ENCODE measurements at regions not wholly inside any gene's neighbourhood (a gene's known extent, or its start where the extent isn't known, plus 50 kb on each side); places are given as distances from the start of the nearest gene placed in this dataset.

GRCh38 chr5:165231821-165232508 lies 1726.5 kb downstream of the MAT2B start (continued):
- no peak for TF ChIP-seq ZNF8 (CRISPR knock-in tag; IDR thresholded peaks at IDR 0.05)

GRCh38 chr5:165232509-165233028 lies 1727.2 kb downstream of the MAT2B start:
- no peak for ATAC-seq
- TF ChIP-seq ZC3H10 (CRISPR knock-in tag; IDR thresholded peaks at IDR 0.05): no peak
- no peak for TF ChIP-seq TOX (CRISPR knock-in tag; IDR thresholded peaks at IDR 0.05; ENCODE audit: borderline replicate concordance)
- no peak for TF ChIP-seq ISL1 (CRISPR knock-in tag; IDR thresholded peaks at IDR 0.05)
- TF ChIP-seq ZNF70 (CRISPR knock-in tag; IDR thresholded peaks at IDR 0.05): no peak
- TF ChIP-seq PPARA (CRISPR knock-in tag; IDR thresholded peaks at IDR 0.05; ENCODE audit: borderline replicate concordance): no peak
- no peak for TF ChIP-seq ESRRG (CRISPR knock-in tag; IDR thresholded peaks at IDR 0.05)
- TF ChIP-seq TCF4 (CRISPR knock-in tag; IDR thresholded peaks at IDR 0.05; ENCODE audit: borderline replicate concordance): no peak
- TF ChIP-seq CSRNP3 (CRISPR knock-in tag; IDR thresholded peaks at IDR 0.05): no peak
- TF ChIP-seq CREB5 (CRISPR knock-in tag; IDR thresholded peaks at IDR 0.05; ENCODE audit: low read depth): no peak
- no peak for TF ChIP-seq CSDC2 (CRISPR knock-in tag; IDR thresholded peaks at IDR 0.05)
- no peak for TF ChIP-seq ZNF565 (CRISPR knock-in tag; conservative IDR thresholded peaks at IDR 0.05; ENCODE audit: low read depth)
- no peak for TF ChIP-seq ARNTL (CRISPR knock-in tag; IDR thresholded peaks at IDR 0.05; ENCODE audit: borderline replicate concordance, low read depth)
- no peak for TF ChIP-seq RARB (CRISPR knock-in tag; IDR thresholded peaks at IDR 0.05)

- no peak for TF ChIP-seq TCF4 (CRISPR knock-in tag; IDR thresholded peaks at IDR 0.05; ENCODE audit: borderline replicate concordance)
- no peak for TF ChIP-seq CREB5 (CRISPR knock-in tag; IDR thresholded peaks at IDR 0.05; ENCODE audit: low read depth)
- no peak for TF ChIP-seq ZFP30 (CRISPR knock-in tag; IDR thresholded peaks at IDR 0.05)
- no peak for ATAC-seq
Observed at GRCh38 chr5:165241811-165242210, 1736.4 kb downstream of the MAT2B start.

GRCh38 chr5:165242646-165243045 lies 1737.2 kb downstream of the MAT2B start:
- no peak for TF ChIP-seq ZNF70 (CRISPR knock-in tag; IDR thresholded peaks at IDR 0.05)
- TF ChIP-seq ISL1 (CRISPR knock-in tag; IDR thresholded peaks at IDR 0.05): no peak
- no peak for TF ChIP-seq TSHZ2 (CRISPR knock-in tag; IDR thresholded peaks at IDR 0.05)
- TF ChIP-seq ZFP3 (CRISPR knock-in tag; IDR thresholded peaks at IDR 0.05): no peak
- TF ChIP-seq PATZ1 (CRISPR knock-in tag; IDR thresholded peaks at IDR 0.05; ENCODE audit: borderline replicate concordance): no peak
- no peak for TF ChIP-seq PPARA (CRISPR knock-in tag; IDR thresholded peaks at IDR 0.05; ENCODE audit: borderline replicate concordance)
- no peak for TF ChIP-seq CSDC2 (CRISPR knock-in tag; IDR thresholded peaks at IDR 0.05)
- TF ChIP-seq ESRRG (CRISPR knock-in tag; IDR thresholded peaks at IDR 0.05): no peak
- TF ChIP-seq RARB (CRISPR knock-in tag; IDR thresholded peaks at IDR 0.05): no peak
- no peak for TF ChIP-seq ZNF8 (CRISPR knock-in tag; IDR thresholded peaks at IDR 0.05)
- TF ChIP-seq TOX (CRISPR knock-in tag; IDR thresholded peaks at IDR 0.05; ENCODE audit: borderline replicate concordance): no peak
- no peak for TF ChIP-seq OSR1 (CRISPR knock-in tag; IDR thresholded peaks at IDR 0.05)
- no peak for TF ChIP-seq BACH2 (CRISPR knock-in tag; IDR thresholded peaks at IDR 0.05; ENCODE audit: borderline replicate concordance)
- ATAC-seq: no peak

All from SK-N-SH treated with all-trans-retinoic acid at 6 μM for 48 hours (cell line).